Thoracic aorta (tissue), 2 donors: ENCODE measurements at regions not wholly inside any gene's neighbourhood (a gene's known extent, or its start where the extent isn't known, plus 50 kb on each side); places are given as distances from the start of the nearest gene placed in this dataset.

ENCODE experiments used
- ATAC-seq: fragments of 150-250 bp; one replicate; pipeline ENCODE4 v1.8.0; 2017; ENCODE audit warnings: low read depth; ENCODE audit not compliant: insufficient number of reproducible peaks, low FRiP score
- DNase-seq: peaks from one replicate; pipeline ENCODE4 v3.0.0-alpha.2; 2020; ENCODE audit warnings: low spot score
- H3K27ac ChIP-seq, 2 donors: fragments of 200-600 bp; sonication (generic); 1 replicate in 1 of 2; 2 replicates in 1 of 2; pipeline ENCODE4 v1.5.1; 2016; ENCODE audit warnings: mild to moderate bottlenecking in 2 of 2, moderate library complexity in 2 of 2
- H3K27me3 ChIP-seq: fragments of 200-600 bp; sonication (generic); replicated peaks from 2 replicates; pipeline ENCODE4 v1.6.0; 2016; ENCODE audit warnings: mild to moderate bottlenecking; ENCODE audit not compliant: insufficient read depth
- H3K36me3 ChIP-seq: fragments of 200-600 bp; sonication (generic); one replicate; pipeline ENCODE4 v1.5.1; 2016
- H3K4me1 ChIP-seq, 2 donors: fragments of 200-600 bp; sonication (generic); 1 replicate in 1 of 2; 2 replicates in 1 of 2; pipeline versions ENCODE4 v1.5.1 to v1.6.0; 2016; ENCODE audit warnings: low read depth in 2 of 2, mild to moderate bottlenecking in 1 of 2; ENCODE audit not compliant: control insufficient read depth in 1 of 2
- H3K4me3 ChIP-seq: fragments of 200-600 bp; sonication (generic); 2 replicates; pipeline ENCODE4 v1.5.1; 2016; ENCODE audit warnings: mild to moderate bottlenecking
- H3K9me3 ChIP-seq: fragments of 200-600 bp; sonication (generic); 2 replicates; pipeline ENCODE4 v1.5.1; 2016
- CTCF ChIP-seq: fragments of 200-600 bp; sonication (generic); IDR thresholded peaks from one replicate; pipeline ENCODE4 v1.5.1; 2019; ENCODE audit warnings: antibody characterized with exemption

GRCh38 chr5:72649449-72649848 lies 142.2 kb upstream of the ZNF366 start:
- Histone ChIP-seq H3K9me3 (no peaks in the 10 kb centered on the region), H3K4me3 (no peak overlapping the region), H3K27me3 (no peaks in the 10 kb centered on the region), H3K36me3 (no peaks in the 10 kb centered on the region), H3K27ac (no peak overlapping the region), H3K4me1 (no peaks in the 10 kb centered on the region)
- no peak for TF ChIP-seq CTCF
- ATAC-seq, result no peak
- no peak for DNase-seq

GRCh38 chr5:72648480-72648879 lies 141.3 kb upstream of the ZNF366 start:
- Histone ChIP-seq H3K27ac (no peak overlapping the region), H3K4me3 (no peak overlapping the region), H3K9me3 (no peaks in the 10 kb centered on the region), H3K36me3 (no peaks in the 10 kb centered on the region), H3K27me3 (no peaks in the 10 kb centered on the region), H3K4me1 (no peaks in the 10 kb centered on the region)
- no peak for DNase-seq
- no peak for ATAC-seq
- no peak for TF ChIP-seq CTCF

GRCh38 chr5:72647806-72648205 lies 140.6 kb upstream of the ZNF366 start:
- DNase-seq, result no peak
- H3K27ac ChIP-seq, result no peak overlapping the region
- no peak for TF ChIP-seq CTCF
- ATAC-seq, result no peak
- H3K4me1 ChIP-seq, result no peaks in the 10 kb centered on the region
- no peaks in the 10 kb centered on the region for H3K9me3 ChIP-seq
- no peak overlapping the region for H3K4me3 ChIP-seq
- no peaks in the 10 kb centered on the region for H3K36me3 ChIP-seq
- no peaks in the 10 kb centered on the region for H3K27me3 ChIP-seq

GRCh38 chr5:72646246-72646866 lies 139.1 kb upstream of the ZNF366 start:
- Histone ChIP-seq H3K9me3 (no peaks in the 10 kb centered on the region), H3K27ac (no peak overlapping the region), H3K27me3 (no peaks in the 10 kb centered on the region), H3K36me3 (no peaks in the 10 kb centered on the region), H3K4me3 (no peak overlapping the region), H3K4me1 (no peaks in the 10 kb centered on the region)
- DNase-seq (no peak), ATAC-seq (no peak)
- TF ChIP-seq CTCF, result no peak

- no peak for TF ChIP-seq CTCF
- Histone ChIP-seq H3K27ac (no peak overlapping the region), H3K36me3 (no peaks in the 10 kb centered on the region), H3K4me3 (no peak overlapping the region), H3K27me3 (no peaks in the 10 kb centered on the region), H3K9me3 (no peaks in the 10 kb centered on the region), H3K4me1 (no peaks in the 10 kb centered on the region)
- no peak for ATAC-seq
- DNase-seq, result no peak
Observed at GRCh38 chr5:72645064-72645846, 138.0 kb upstream of the ZNF366 start.
